Ascending aorta (tissue), 2 donors: ENCODE measurements at regions not wholly inside any gene's neighbourhood (a gene's known extent, or its start where the extent isn't known, plus 50 kb on each side); places are given as distances from the start of the nearest gene placed in this dataset.

Source experiments
- DNase-seq, 2 donors: peaks; one replicate each; pipeline ENCODE4 v3.0.0-alpha.2; 2019; ENCODE audit warnings: low spot score in 2 of 2
- H3K27ac ChIP-seq, 2 donors: fragments of 200-600 bp; sonication (generic); one replicate each; pipeline ENCODE4 v1.5.1; 2016 to 2017; ENCODE audit warnings: mild to moderate bottlenecking in 1 of 2
- H3K27me3 ChIP-seq: fragments of 200-600 bp; sonication (generic); one replicate; pipeline ENCODE4 v1.5.1; 2017
- H3K36me3 ChIP-seq, 2 donors: fragments of 200-600 bp; sonication (generic); one replicate each; pipeline ENCODE4 v1.5.1; 2016
- H3K4me1 ChIP-seq, 2 donors: fragments of 200-600 bp; sonication (generic); one replicate each; pipeline ENCODE4 v1.5.1; 2016 to 2017; ENCODE audit warnings: mild to moderate bottlenecking in 1 of 2
- H3K4me3 ChIP-seq, 2 donors: fragments of 200-600 bp; sonication (generic); one replicate each; pipeline ENCODE4 v1.5.1; 2016 to 2017; ENCODE audit warnings: mild to moderate bottlenecking in 1 of 2
- H3K9me3 ChIP-seq, 2 donors: fragments of 200-600 bp; sonication (generic); one replicate each; pipeline ENCODE4 v1.5.1; 2016
- CTCF ChIP-seq, 3 experiments: fragments of 200-600 bp in 2 of 3; fragments of 450-650 bp in 1 of 3; sonication (generic) in 2 of 3; IDR thresholded peaks; one replicate each; pipeline ENCODE4 v1.5.1; 2016 to 2019; ENCODE audit warnings: antibody characterized with exemption in 3 of 3, mild to moderate bottlenecking in 1 of 3, moderate library complexity in 1 of 3
- intact Hi-C: fragments of 100-400 bp; cut with DNase I; formaldehyde crosslinking; loops from one replicate; pipeline ENCODE4 v1.15.1; 2023

- H3K27me3 ChIP-seq: no peaks in the 10 kb centered on the region
- H3K36me3 ChIP-seq: no peaks in the 10 kb centered on the region
- intact Hi-C loops: no loop called here
- no peak for TF ChIP-seq CTCF (IDR thresholded peaks at IDR 0.05)
- no peaks in the 10 kb centered on the region for H3K9me3 ChIP-seq
- no peak for DNase-seq
- no peak overlapping the region for H3K4me3 ChIP-seq
- no peaks in the 10 kb centered on the region for H3K4me1 ChIP-seq
- H3K27ac ChIP-seq: no peak overlapping the region
Observed at GRCh38 chr13:58919551-58919950, 1244.2 kb downstream of the DIAPH3 start.

GRCh38 chr13:58921129-58921528 is 1242.6 kb downstream of the DIAPH3 start:
- H3K9me3 ChIP-seq: no peaks in the 10 kb centered on the region
- intact Hi-C loops: no loop called here
- no peaks in the 10 kb centered on the region for H3K27me3 ChIP-seq
- no peak overlapping the region for H3K27ac ChIP-seq
- H3K36me3 ChIP-seq: no peaks in the 10 kb centered on the region
- H3K4me3 ChIP-seq: no peak overlapping the region
- TF ChIP-seq CTCF (IDR thresholded peaks at IDR 0.05): no peak
- no peak for DNase-seq
- H3K4me1 ChIP-seq: no peaks in the 10 kb centered on the region

- Histone ChIP-seq H3K27me3 (no peaks in the 10 kb centered on the region), H3K4me1 (no peaks in the 10 kb centered on the region), H3K4me3 (no peak overlapping the region), H3K36me3 (no peaks in the 10 kb centered on the region), H3K27ac (no peak overlapping the region), H3K9me3 (no peaks in the 10 kb centered on the region)
- no peak for DNase-seq
- no peak for TF ChIP-seq CTCF (IDR thresholded peaks at IDR 0.05)
- intact Hi-C loops: no loop called here
Observed at GRCh38 chr13:58926858-58927257, 1236.9 kb downstream of the DIAPH3 start.

GRCh38 chr13:58933475-58933874 is 1230.3 kb downstream of the DIAPH3 start:
- Histone ChIP-seq H3K27me3 (no peaks in the 10 kb centered on the region), H3K36me3 (no peaks in the 10 kb centered on the region), H3K9me3 (no peaks in the 10 kb centered on the region), H3K27ac (no peak overlapping the region), H3K4me1 (no peaks in the 10 kb centered on the region), H3K4me3 (no peak overlapping the region)
- no peak for TF ChIP-seq CTCF (IDR thresholded peaks at IDR 0.05)
- intact Hi-C loops: no loop called here
- no peak for DNase-seq

- no peaks in the 10 kb centered on the region for H3K9me3 ChIP-seq
Observed at GRCh38 chr13:58935689-58936088, 1228.0 kb downstream of the DIAPH3 start.

More at GRCh38 chr13:58935689-58936088, 1228.0 kb downstream of the DIAPH3 start:
- no peak overlapping the region for H3K4me3 ChIP-seq
- TF ChIP-seq CTCF (IDR thresholded peaks at IDR 0.05): no peak
- no peaks in the 10 kb centered on the region for H3K36me3 ChIP-seq
- intact Hi-C loops: no loop called here
- no peaks in the 10 kb centered on the region for H3K27me3 ChIP-seq
- no peak for DNase-seq
- H3K4me1 ChIP-seq: no peaks in the 10 kb centered on the region
- H3K27ac ChIP-seq: no peak overlapping the region
